ELF-1 (cell line): ENCODE measurements at regions not wholly inside any gene's neighbourhood (a gene's known extent, or its start where the extent isn't known, plus 50 kb on each side); places are given as distances from the start of the nearest gene placed in this dataset.

Experiments
- DNase-seq: peaks from one replicate; pipeline ENCODE4 v3.0.0-alpha.2; 2016; ENCODE audit warnings: low read depth, low spot score

GRCh38 chr1:227374846-227375245, 56.6 kb upstream of the CDC42BPA start:
- no peak for DNase-seq

- no peak for DNase-seq
Measured at GRCh38 chr1:227372726-227373130, 54.4 kb upstream of the CDC42BPA start.

- DNase-seq, result no peak
Measured at GRCh38 chr1:227370533-227371254, 52.4 kb upstream of the CDC42BPA start.

GRCh38 chr1:227369102-227369760, 50.9 kb upstream of the CDC42BPA start:
- DNase-seq, result peak; percentile 26
